Spleen (tissue), 7 donors: ENCODE measurements at regions not wholly inside any gene's neighbourhood (a gene's known extent, or its start where the extent isn't known, plus 50 kb on each side); places are given as distances from the start of the nearest gene placed in this dataset.

Source experiments
- POLR2A ChIP-seq, 3 donors: fragments of 450-650 bp; IDR thresholded peaks; one replicate each; pipeline ENCODE4 v1.5.1; 2017; ENCODE audit warnings: antibody characterized with exemption in 3 of 3, mild to moderate bottlenecking in 1 of 3
- POLR2AphosphoS5 ChIP-seq, 3 donors: sonication (generic); formaldehyde crosslinking; IDR thresholded peaks; one replicate each; pipeline ENCODE4 v1.5.1; 2017; ENCODE audit warnings: antibody characterized with exemption in 3 of 3
- TF ChIP-seq, protein P1 (sequence below), 11 experiments: fragments of 200-600 bp in 7 of 11; fragments of 450-650 bp in 4 of 11; sonication (generic) in 4 of 11; IDR thresholded peaks in 8 of 11; conservative IDR thresholded peaks in 3 of 11; 1 replicate in 7 of 11; 2 replicates in 4 of 11; pipeline versions ENCODE4 v1.4.0 to v1.8.0; 2016 to 2021; ENCODE audit warnings: antibody characterized with exemption in 11 of 11, inconsistent platforms in 4 of 11, mild to moderate bottlenecking in 1 of 11
- donor health status: DM: no; HTN: no; CAD: no; lungs with moderate emphysema.
- donor health status: DM: no; HTN: no; CAD: no.
- donor health status: DM: no; HTN: no; CAD: no.

DNA sequence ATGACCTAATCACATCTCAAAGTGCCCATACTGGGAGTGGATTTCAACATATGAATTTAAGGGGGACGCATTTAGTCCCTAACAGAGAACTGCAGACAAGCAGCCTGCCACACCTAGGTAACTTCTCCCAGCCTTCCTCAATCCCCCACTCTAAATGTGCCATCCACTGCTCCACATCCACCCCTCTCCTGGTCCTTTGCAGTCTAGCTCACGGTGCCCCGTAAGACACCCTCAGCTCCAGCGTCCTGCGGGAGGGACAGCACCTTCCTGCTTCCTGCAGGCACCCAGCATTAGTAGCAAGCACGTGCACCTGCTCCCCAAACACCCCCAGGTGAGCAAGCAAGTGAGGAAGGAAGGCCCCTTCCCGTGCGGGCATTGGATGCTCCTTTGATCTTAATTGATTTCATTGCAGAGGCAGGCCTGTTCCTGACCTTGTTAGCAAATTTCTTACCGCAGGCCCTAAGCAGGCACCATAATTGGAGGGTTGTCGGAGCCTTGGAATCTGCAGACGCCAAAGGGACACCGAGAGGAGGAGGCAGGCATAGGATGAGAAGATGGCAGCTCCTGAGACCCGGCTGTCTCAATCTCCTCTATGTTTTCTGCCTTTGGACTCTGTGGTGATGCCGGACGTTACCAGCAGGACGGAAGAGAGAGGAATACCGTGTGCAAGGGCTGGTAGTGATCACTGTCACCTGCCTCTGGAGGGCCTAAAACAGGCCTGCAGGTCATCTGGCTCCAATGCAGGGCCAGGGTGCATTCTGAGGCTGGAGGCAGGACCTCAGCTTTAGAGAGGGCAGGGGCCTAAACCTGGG, 75.8 kb upstream of the CHST15 start:
- TF ChIP-seq, protein P1, sequence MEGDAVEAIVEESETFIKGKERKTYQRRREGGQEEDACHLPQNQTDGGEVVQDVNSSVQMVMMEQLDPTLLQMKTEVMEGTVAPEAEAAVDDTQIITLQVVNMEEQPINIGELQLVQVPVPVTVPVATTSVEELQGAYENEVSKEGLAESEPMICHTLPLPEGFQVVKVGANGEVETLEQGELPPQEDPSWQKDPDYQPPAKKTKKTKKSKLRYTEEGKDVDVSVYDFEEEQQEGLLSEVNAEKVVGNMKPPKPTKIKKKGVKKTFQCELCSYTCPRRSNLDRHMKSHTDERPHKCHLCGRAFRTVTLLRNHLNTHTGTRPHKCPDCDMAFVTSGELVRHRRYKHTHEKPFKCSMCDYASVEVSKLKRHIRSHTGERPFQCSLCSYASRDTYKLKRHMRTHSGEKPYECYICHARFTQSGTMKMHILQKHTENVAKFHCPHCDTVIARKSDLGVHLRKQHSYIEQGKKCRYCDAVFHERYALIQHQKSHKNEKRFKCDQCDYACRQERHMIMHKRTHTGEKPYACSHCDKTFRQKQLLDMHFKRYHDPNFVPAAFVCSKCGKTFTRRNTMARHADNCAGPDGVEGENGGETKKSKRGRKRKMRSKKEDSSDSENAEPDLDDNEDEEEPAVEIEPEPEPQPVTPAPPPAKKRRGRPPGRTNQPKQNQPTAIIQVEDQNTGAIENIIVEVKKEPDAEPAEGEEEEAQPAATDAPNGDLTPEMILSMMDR (IDR thresholded peaks at IDR 0.05 in 8 of 11, conservative IDR thresholded peaks at IDR 0.05 in 3 of 11), result no peak
- no peak for TF ChIP-seq POLR2A (IDR thresholded peaks at IDR 0.05)
- TF ChIP-seq POLR2AphosphoS5 (IDR thresholded peaks at IDR 0.05), result no peak
